ENCODE measurements at regions not wholly inside any gene's neighbourhood (a gene's known extent, or its start where the extent isn't known, plus 50 kb on each side); places are given as distances from the start of the nearest gene placed in this dataset.

- TF ChIP-seq POLR2A (IDR thresholded peaks at IDR 0.05) (no peak), CTCF (IDR thresholded peaks at IDR 0.05) (no peak), POLR2AphosphoS5 (IDR thresholded peaks at IDR 0.05) (no peak), EP300 (IDR thresholded peaks at IDR 0.05) (no peak)
These were observed 293.8 kb upstream of the RGS17 start for GRCh38 chr6:153424719-153425400.
